ENCODE measurements at regions not wholly inside any gene's neighbourhood (a gene's known extent, or its start where the extent isn't known, plus 50 kb on each side); places are given as distances from the start of the nearest gene placed in this dataset.
A peak's percentile ranks its signal among the peaks of the same experiment; 100 is the strongest.

DNA sequence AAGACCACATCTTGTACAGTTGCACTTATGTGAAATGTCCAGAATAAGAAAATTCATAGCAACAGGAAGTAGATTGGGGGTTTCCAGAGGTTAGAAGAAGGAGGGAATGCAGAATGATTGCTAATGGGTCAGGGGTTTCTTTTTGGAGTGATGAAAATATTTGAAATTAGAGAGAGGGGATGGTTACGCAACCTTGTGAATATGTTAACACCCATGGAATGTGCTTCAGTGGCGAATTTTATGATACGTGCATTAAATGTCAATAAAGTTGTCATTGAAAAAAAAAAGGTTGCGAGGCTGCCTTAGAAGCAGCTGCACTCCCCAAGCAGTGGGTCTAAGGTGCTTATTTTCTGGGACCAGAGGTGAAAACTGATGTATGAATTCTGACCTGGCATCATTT is 64.4 kb upstream of the SUB1 start:
- H2AK5ac ChIP-seq (ENCODE audit: low read depth, low read length), result no peak overlapping the region
- H3K56ac ChIP-seq (replicated peaks; ENCODE audit: insufficient read length, low read depth, low read length), result no peak overlapping the region
- H3K4me3 ChIP-seq (ENCODE audit: extremely low read depth in 1 of 4, insufficient read depth in 2 of 4, low read depth in 3 of 4, low read length in 4 of 4), result no peak overlapping the region
- H4K20me1 ChIP-seq (replicated peaks in 1 of 2; ENCODE audit: control insufficient read depth in 1 of 2, insufficient read depth in 2 of 2, low read length in 2 of 2), result no peaks in the 10 kb centered on the region
- no peak overlapping the region for H2AFZ ChIP-seq (ENCODE audit: low read length)
- no peak overlapping the region for H3K27ac ChIP-seq (ENCODE audit: low read depth, low read length)
- H4K91ac ChIP-seq (replicated peaks; ENCODE audit: insufficient read length, low read length), result no peak overlapping the region
- H3K9me3 ChIP-seq (ENCODE audit: insufficient read depth in 2 of 2, low read depth in 1 of 2, low read length in 1 of 2), result no peaks in the 10 kb centered on the region
- no peaks in the 10 kb centered on the region for H3K79me2 ChIP-seq (ENCODE audit: control insufficient read depth in 1 of 2, insufficient read depth in 2 of 2, low read length in 2 of 2)
- no peak overlapping the region for H4K8ac ChIP-seq (ENCODE audit: extremely low read depth, insufficient read depth, low read length)
- no peaks in the 10 kb centered on the region for H3K27me3 ChIP-seq (replicated peaks in 1 of 4; ENCODE audit: control insufficient read depth in 3 of 4, extremely low read depth in 1 of 4, insufficient read depth in 3 of 4, low read length in 3 of 4)
- no peaks in the 10 kb centered on the region for H3K4me1 ChIP-seq (replicated peaks in 1 of 4; ENCODE audit: control insufficient read depth in 3 of 4, insufficient read depth in 4 of 4, low read length in 3 of 4)
- no peak overlapping the region for H3K14ac ChIP-seq (ENCODE audit: insufficient read length)
- ChIA-PET CTCF (ENCODE audit: partially characterized antibody) (interaction anchor here (1.0 to 5.2 kb wide), 3 partner anchors 30 to 92 kb away, joined by 3 to 35 read pairs (median 5); no protein-coding TSS in a partner anchor), POLR2A (ENCODE audit: partially characterized antibody) (interaction anchor here (1.0 kb wide), 1 partner anchor 64 kb away, joined by 3 read pairs; the partner anchor contains the start of gene SUB1)
- H2BK20ac ChIP-seq (ENCODE audit: low read length), result no peak overlapping the region
- H3K36me3 ChIP-seq (ENCODE audit: control insufficient read depth in 2 of 4, insufficient read depth in 4 of 4, low read length in 3 of 4), result no peaks in the 10 kb centered on the region
- no peak overlapping the region for H3K4ac ChIP-seq (replicated peaks; ENCODE audit: insufficient read length, low read depth, low read length)
- no peak overlapping the region for H2BK12ac ChIP-seq (ENCODE audit: low read depth, low read length)
- H2BK15ac ChIP-seq (ENCODE audit: low read length), result no peak overlapping the region
- TF ChIP-seq, protein P1, sequence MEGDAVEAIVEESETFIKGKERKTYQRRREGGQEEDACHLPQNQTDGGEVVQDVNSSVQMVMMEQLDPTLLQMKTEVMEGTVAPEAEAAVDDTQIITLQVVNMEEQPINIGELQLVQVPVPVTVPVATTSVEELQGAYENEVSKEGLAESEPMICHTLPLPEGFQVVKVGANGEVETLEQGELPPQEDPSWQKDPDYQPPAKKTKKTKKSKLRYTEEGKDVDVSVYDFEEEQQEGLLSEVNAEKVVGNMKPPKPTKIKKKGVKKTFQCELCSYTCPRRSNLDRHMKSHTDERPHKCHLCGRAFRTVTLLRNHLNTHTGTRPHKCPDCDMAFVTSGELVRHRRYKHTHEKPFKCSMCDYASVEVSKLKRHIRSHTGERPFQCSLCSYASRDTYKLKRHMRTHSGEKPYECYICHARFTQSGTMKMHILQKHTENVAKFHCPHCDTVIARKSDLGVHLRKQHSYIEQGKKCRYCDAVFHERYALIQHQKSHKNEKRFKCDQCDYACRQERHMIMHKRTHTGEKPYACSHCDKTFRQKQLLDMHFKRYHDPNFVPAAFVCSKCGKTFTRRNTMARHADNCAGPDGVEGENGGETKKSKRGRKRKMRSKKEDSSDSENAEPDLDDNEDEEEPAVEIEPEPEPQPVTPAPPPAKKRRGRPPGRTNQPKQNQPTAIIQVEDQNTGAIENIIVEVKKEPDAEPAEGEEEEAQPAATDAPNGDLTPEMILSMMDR (IDR thresholded peaks at IDR 0.05; ENCODE audit: control extremely low read depth in 1 of 3, insufficient read depth in 1 of 3, low read depth in 1 of 3, low read length in 3 of 3), result no peak
- no peak for TF ChIP-seq BACH1 (IDR thresholded peaks at IDR 0.05; ENCODE audit: low read length)
- TF ChIP-seq, protein P2, sequence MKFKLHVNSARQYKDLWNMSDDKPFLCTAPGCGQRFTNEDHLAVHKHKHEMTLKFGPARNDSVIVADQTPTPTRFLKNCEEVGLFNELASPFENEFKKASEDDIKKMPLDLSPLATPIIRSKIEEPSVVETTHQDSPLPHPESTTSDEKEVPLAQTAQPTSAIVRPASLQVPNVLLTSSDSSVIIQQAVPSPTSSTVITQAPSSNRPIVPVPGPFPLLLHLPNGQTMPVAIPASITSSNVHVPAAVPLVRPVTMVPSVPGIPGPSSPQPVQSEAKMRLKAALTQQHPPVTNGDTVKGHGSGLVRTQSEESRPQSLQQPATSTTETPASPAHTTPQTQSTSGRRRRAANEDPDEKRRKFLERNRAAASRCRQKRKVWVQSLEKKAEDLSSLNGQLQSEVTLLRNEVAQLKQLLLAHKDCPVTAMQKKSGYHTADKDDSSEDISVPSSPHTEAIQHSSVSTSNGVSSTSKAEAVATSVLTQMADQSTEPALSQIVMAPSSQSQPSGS (IDR thresholded peaks at IDR 0.05; ENCODE audit: low read length), result no peak
- no peak for TF ChIP-seq CTBP2 (IDR thresholded peaks at IDR 0.05; ENCODE audit: borderline replicate concordance, insufficient read depth, insufficient read length, low read length)
- TF ChIP-seq JUN (IDR thresholded peaks at IDR 0.05; ENCODE audit: low read depth, low read length), result no peak
- peak; percentile 59; the same call in 1 of the 2 replicates for TF ChIP-seq CEBPB (IDR thresholded peaks at IDR 0.05; ENCODE audit: low read depth, low read length)
- no peak for TF ChIP-seq YY1 (IDR thresholded peaks at IDR 0.05; ENCODE audit: low read depth, low read length)
- 90% methylated on average over 4 of the region's 4 CpGs; no CpG with 5 or more reads in 1 of the 2 experiments for WGBS, 2 experiments (ENCODE audit: extremely low coverage in 1 of 2, insufficient coverage in 1 of 2, insufficient read length in 1 of 2, insufficient replicate concordance in 2 of 2, low coverage in 1 of 2, low lambda C conversion rate in 2 of 2, missing lambda C conversion rate in 1 of 2)
- H3K9ac ChIP-seq (replicated peaks in 1 of 4; ENCODE audit: extremely low read depth in 1 of 4, low read depth in 3 of 4, low read length in 3 of 4), result no peak overlapping the region
- H3K4me2 ChIP-seq (ENCODE audit: insufficient read depth in 1 of 2, low read depth in 2 of 2, low read length in 2 of 2), result no peak overlapping the region
- H3K79me1 ChIP-seq (ENCODE audit: low read depth, low read length), result no peaks in the 10 kb centered on the region
- no peak overlapping the region for H2BK5ac ChIP-seq (ENCODE audit: low read depth, low read length)
- H3K18ac ChIP-seq (ENCODE audit: extremely low read depth, low read length), result no peak overlapping the region
- no peak overlapping the region for H3K23ac ChIP-seq (ENCODE audit: insufficient read length)
- no peak overlapping the region for H2BK120ac ChIP-seq (replicated peaks; ENCODE audit: low read depth, low read length)
- no peak for DNase-seq (ENCODE audit: low read depth in 1 of 2, low spot score in 2 of 2)
- no peak overlapping the region for H4K5ac ChIP-seq (ENCODE audit: insufficient read length, low read depth, low read length)
- no peak for FAIRE-seq
- no peaks in the 10 kb centered on the region for H3K23me2 ChIP-seq (ENCODE audit: low read depth, low read length)
